ENCODE measurements at regions not wholly inside any gene's neighbourhood (a gene's known extent, or its start where the extent isn't known, plus 50 kb on each side); places are given as distances from the start of the nearest gene placed in this dataset.

DNA sequence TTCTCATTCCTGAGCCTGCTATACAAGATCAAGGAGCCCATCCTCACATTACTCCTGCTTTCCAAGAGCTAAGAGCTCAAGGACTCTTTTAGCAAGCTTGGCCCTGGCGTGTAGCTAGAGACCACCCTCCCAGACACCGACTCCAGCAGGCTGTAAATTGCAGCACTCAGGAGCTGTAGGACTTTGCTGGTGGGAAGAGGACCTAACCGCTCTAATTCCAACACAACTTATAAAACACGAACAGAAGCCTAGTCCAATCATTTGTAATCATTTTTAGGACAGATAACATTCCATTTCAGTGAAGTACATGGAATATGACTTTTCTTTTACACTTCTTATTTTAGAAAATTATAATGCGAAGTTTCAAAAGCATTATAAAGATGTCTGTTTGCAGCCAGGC is 219.9 kb downstream of the NXNL2 start:
- H3K9ac ChIP-seq = no peak overlapping the region
- H3K79me2 ChIP-seq (ENCODE audit: insufficient read depth, low read depth) = no peaks in the 10 kb centered on the region
- no peak overlapping the region for H3K4me3 ChIP-seq (IDR thresholded peaks at IDR 0.05; ENCODE audit: insufficient read depth, low read depth, low read length)
- no peak overlapping the region for H2AFZ ChIP-seq (ENCODE audit: low read depth)
- H3K27ac ChIP-seq = no peak overlapping the region
- H3K36me3 ChIP-seq (ENCODE audit: insufficient read depth) = no peaks in the 10 kb centered on the region
- TF ChIP-seq, protein P1, sequence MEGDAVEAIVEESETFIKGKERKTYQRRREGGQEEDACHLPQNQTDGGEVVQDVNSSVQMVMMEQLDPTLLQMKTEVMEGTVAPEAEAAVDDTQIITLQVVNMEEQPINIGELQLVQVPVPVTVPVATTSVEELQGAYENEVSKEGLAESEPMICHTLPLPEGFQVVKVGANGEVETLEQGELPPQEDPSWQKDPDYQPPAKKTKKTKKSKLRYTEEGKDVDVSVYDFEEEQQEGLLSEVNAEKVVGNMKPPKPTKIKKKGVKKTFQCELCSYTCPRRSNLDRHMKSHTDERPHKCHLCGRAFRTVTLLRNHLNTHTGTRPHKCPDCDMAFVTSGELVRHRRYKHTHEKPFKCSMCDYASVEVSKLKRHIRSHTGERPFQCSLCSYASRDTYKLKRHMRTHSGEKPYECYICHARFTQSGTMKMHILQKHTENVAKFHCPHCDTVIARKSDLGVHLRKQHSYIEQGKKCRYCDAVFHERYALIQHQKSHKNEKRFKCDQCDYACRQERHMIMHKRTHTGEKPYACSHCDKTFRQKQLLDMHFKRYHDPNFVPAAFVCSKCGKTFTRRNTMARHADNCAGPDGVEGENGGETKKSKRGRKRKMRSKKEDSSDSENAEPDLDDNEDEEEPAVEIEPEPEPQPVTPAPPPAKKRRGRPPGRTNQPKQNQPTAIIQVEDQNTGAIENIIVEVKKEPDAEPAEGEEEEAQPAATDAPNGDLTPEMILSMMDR (conservative IDR thresholded peaks at IDR 0.05; ENCODE audit: low read depth, low read length) = no peak
- H4K20me1 ChIP-seq (ENCODE audit: insufficient read depth) = no peaks in the 10 kb centered on the region
- H3K27me3 ChIP-seq (ENCODE audit: insufficient read depth, low read depth) = no peaks in the 10 kb centered on the region
- H3K4me2 ChIP-seq = no peak overlapping the region
- H3K4me1 ChIP-seq (ENCODE audit: low read depth, poor library complexity, severe bottlenecking) = no peaks in the 10 kb centered on the region

DNA sequence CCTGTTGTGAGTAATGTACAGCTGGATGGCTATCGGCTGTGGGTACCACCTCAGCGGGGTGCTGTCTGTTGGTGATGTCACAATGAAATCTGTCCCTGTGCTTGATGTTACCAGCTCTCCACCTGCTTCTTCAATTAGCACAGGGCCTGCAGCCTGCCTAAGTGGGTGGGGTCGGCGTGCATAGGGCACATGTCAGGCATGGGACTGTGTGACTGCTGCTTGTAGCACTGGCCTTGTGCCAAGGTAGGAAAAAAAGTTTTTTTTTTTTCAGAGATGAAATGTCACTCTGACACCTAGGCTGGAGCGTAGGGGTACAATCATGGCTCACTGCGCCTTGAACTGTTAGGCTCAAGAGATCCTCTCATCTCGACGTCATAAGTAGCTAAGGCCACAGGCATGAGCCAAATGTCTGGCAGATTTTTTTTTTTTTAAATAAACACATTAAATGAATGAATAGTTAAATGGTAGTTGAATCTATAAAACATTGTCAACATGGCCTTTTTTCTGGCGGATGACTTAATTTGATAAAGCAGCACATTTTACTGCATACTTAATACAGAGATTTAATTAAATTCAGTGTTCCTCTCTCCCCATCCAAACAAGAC is 222.5 kb downstream of the NXNL2 start:
- Histone ChIP-seq H3K4me1 (ENCODE audit: low read depth, poor library complexity, severe bottlenecking) (no peaks in the 10 kb centered on the region), H3K36me3 (ENCODE audit: insufficient read depth) (no peaks in the 10 kb centered on the region), H3K4me2 (no peak overlapping the region), H3K4me3 (IDR thresholded peaks at IDR 0.05; ENCODE audit: insufficient read depth, low read depth, low read length) (no peak overlapping the region), H3K27me3 (ENCODE audit: insufficient read depth, low read depth) (no peaks in the 10 kb centered on the region), H4K20me1 (ENCODE audit: insufficient read depth) (no peaks in the 10 kb centered on the region), H3K79me2 (ENCODE audit: insufficient read depth, low read depth) (no peaks in the 10 kb centered on the region), H2AFZ (ENCODE audit: low read depth) (no peak overlapping the region), H3K27ac (no peak overlapping the region), H3K9ac (no peak overlapping the region)
- TF ChIP-seq, protein P1 (conservative IDR thresholded peaks at IDR 0.05; ENCODE audit: low read depth, low read length) = no peak

GRCh38 chr9:88759364-88759763 is 224.4 kb downstream of the NXNL2 start:
- H3K27ac ChIP-seq = no peak overlapping the region
- no peak overlapping the region for H2AFZ ChIP-seq (ENCODE audit: low read depth)
- TF ChIP-seq, protein P1 (conservative IDR thresholded peaks at IDR 0.05; ENCODE audit: low read depth, low read length) = no peak
- no peaks in the 10 kb centered on the region for H4K20me1 ChIP-seq (ENCODE audit: insufficient read depth)
- H3K4me1 ChIP-seq (ENCODE audit: low read depth, poor library complexity, severe bottlenecking) = no peaks in the 10 kb centered on the region
- H3K4me3 ChIP-seq (IDR thresholded peaks at IDR 0.05; ENCODE audit: insufficient read depth, low read depth, low read length) = no peak overlapping the region
- H3K4me2 ChIP-seq = no peak overlapping the region
- H3K9ac ChIP-seq = no peak overlapping the region
- no peaks in the 10 kb centered on the region for H3K36me3 ChIP-seq (ENCODE audit: insufficient read depth)
- H3K27me3 ChIP-seq (ENCODE audit: insufficient read depth, low read depth) = no peaks in the 10 kb centered on the region
- no peaks in the 10 kb centered on the region for H3K79me2 ChIP-seq (ENCODE audit: insufficient read depth, low read depth)

DNA sequence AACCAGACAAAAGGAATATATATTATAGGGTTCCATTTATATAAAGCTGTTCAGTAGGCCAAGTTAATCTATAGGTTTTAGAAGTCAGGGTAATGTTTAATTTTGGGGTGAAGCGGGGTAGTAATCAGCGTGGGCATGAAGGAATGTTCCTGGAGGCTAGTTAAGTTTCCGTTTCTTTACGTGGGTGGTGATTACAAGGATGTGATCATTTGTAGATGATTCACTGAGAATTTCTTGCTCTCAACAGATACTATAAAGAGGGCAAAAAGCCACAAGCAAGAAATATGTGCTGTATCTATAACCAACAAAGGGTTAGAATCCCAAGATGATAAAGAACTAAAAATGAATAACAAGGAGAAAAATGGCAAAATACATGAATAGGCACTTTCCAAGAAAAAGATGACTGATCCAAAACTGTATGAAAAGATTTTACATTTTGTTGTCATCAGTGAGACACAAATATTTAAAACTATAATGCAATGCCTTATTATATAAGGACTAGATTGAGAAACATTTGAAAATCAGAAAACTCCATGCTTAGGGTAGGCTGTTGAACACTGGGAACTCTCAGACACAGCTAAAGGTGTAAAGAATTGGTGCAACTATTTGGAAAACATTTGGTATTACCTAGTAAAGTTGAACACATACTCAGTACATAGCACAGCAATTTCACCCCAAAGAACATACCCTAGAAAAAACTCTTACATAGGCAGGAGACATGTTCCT is 224.3 kb upstream of the S1PR3 start:
- no peak overlapping the region for H2AFZ ChIP-seq (ENCODE audit: low read depth)
- no peaks in the 10 kb centered on the region for H3K79me2 ChIP-seq (ENCODE audit: insufficient read depth, low read depth)
- no peaks in the 10 kb centered on the region for H4K20me1 ChIP-seq (ENCODE audit: insufficient read depth)
- no peak overlapping the region for H3K4me2 ChIP-seq
- H3K27ac ChIP-seq = no peak overlapping the region
- no peaks in the 10 kb centered on the region for H3K36me3 ChIP-seq (ENCODE audit: insufficient read depth)
- TF ChIP-seq, protein P1 (conservative IDR thresholded peaks at IDR 0.05; ENCODE audit: low read depth, low read length) = no peak
- H3K27me3 ChIP-seq (ENCODE audit: insufficient read depth, low read depth) = no peaks in the 10 kb centered on the region
- no peak overlapping the region for H3K4me3 ChIP-seq (IDR thresholded peaks at IDR 0.05; ENCODE audit: insufficient read depth, low read depth, low read length)
- H3K9ac ChIP-seq = no peak overlapping the region
- H3K4me1 ChIP-seq (ENCODE audit: low read depth, poor library complexity, severe bottlenecking) = no peaks in the 10 kb centered on the region

Measured in KMS-11 (cell line).